NCI-H2029 treated with DMSO at 0.1 percent for 48 hours (cell line): ENCODE measurements at regions not wholly inside any gene's neighbourhood (a gene's known extent, or its start where the extent isn't known, plus 50 kb on each side); places are given as distances from the start of the nearest gene placed in this dataset.

ENCODE experiments used
- DNase-seq: peaks from one replicate; lab custom pipeline; 2025; lab: John Stamatoyannopoulos, UW

- no peak for DNase-seq
These were observed 107.1 kb upstream of the BACH2 start for GRCh38 chr6:90403489-90404381.

- DNase-seq, result no peak
These were observed 106.2 kb upstream of the BACH2 start for GRCh38 chr6:90402831-90403192.

GRCh38 chr6:90401933-90402830, 105.5 kb upstream of the BACH2 start:
- no peak for DNase-seq

GRCh38 chr6:90399970-90400369, 103.3 kb upstream of the BACH2 start:
- no peak for DNase-seq

- no peak for DNase-seq
These were observed 101.5 kb upstream of the BACH2 start for GRCh38 chr6:90397929-90398674.

GRCh38 chr6:90397047-90397446, 100.4 kb upstream of the BACH2 start:
- DNase-seq, result no peak

GRCh38 chr6:90393232-90393884, 96.7 kb upstream of the BACH2 start:
- DNase-seq, result peak; percentile 5

- DNase-seq, result no peak
These were observed 93.7 kb upstream of the BACH2 start for GRCh38 chr6:90390379-90390778.

- DNase-seq, result no peak
These were observed 91.8 kb upstream of the BACH2 start for GRCh38 chr6:90388395-90388794.

- DNase-seq, result no peak
These were observed 91.2 kb upstream of the BACH2 start for GRCh38 chr6:90387826-90388225.

- DNase-seq, result no peak
These were observed 90.7 kb upstream of the BACH2 start for GRCh38 chr6:90387383-90387775.

GRCh38 chr6:90386399-90387382, 90.0 kb upstream of the BACH2 start:
- no peak for DNase-seq

- DNase-seq, result no peak
These were observed 89.2 kb upstream of the BACH2 start for GRCh38 chr6:90385759-90386313.

- no peak for DNase-seq
These were observed 88.1 kb upstream of the BACH2 start for GRCh38 chr6:90384720-90385119.

- no peak for DNase-seq
These were observed 86.7 kb upstream of the BACH2 start for GRCh38 chr6:90383196-90383822.

GRCh38 chr6:90382760-90383159, 86.1 kb upstream of the BACH2 start:
- DNase-seq, result no peak

- DNase-seq, result no peak
These were observed 79.2 kb upstream of the BACH2 start for GRCh38 chr6:90375681-90376439.

- no peak for DNase-seq
These were observed 77.6 kb upstream of the BACH2 start for GRCh38 chr6:90374201-90374600.

- no peak for DNase-seq
These were observed 76.2 kb upstream of the BACH2 start for GRCh38 chr6:90372885-90373284.
